K562 (cell line): ENCODE measurements at regions not wholly inside any gene's neighbourhood (a gene's known extent, or its start where the extent isn't known, plus 50 kb on each side); places are given as distances from the start of the nearest gene placed in this dataset.

ENCODE experiments used
- ATAC-seq: fragments of 200-7000 bp; cut with Tn5 transposase; 3 replicates; pipeline ENCODE4 v1.9.1; 2020; ENCODE audit warnings: moderate library complexity
- BruUV-seq: library from RNA; stranded (reverse); fragments of 400-500 nt; replicated peaks from 2 replicates; lab custom pipeline; 2021; lab: Mats Ljungman, UMichigan
- CTCF ChIA-PET: fragments of 300-600 bp; formaldehyde crosslinking; extraction: SDS; loops from one replicate; lab custom pipeline; 2021; ENCODE audit warnings: low intra/inter-chr PET ratio; lab: Yijun Ruan, JAX
- POLR2A ChIA-PET: fragments of 300-600, 350-650 bp; sonication (Branson Sonifier 250); formaldehyde crosslinking; extraction: SDS; loops from one replicate; lab custom pipeline; 2021; ENCODE audit warnings: antibody characterized with exemption, inconsistent platforms; lab: Yijun Ruan, JAX
- DNase-seq, 4 experiments: peaks; one replicate each; pipeline versions ENCODE4 v3.0.0 to v3.0.0-alpha.2; 2011 to 2018; ENCODE audit warnings: low spot score in 3 of 4, mixed read lengths in 3 of 4; ENCODE audit errors: extremely low read depth in 1 of 4
- FAIRE-seq: peaks from 2 replicates; lab custom pipeline; 2011; peaks lifted over from hg19 to GRCh38; lab: Jason Lieb, UNC
- H2AFZ ChIP-seq: 2 replicates; pipeline ENCODE4 v1.6.0; 2011; ENCODE audit warnings: low read depth, low read length, control low read depth, inconsistent platforms
- H3K27ac ChIP-seq: fragments of 200-600 bp; 3 replicates; pipeline ENCODE4 v1.8.0; 2011; ENCODE audit warnings: low read depth, mild to moderate bottlenecking, control low read depth, inconsistent platforms, low read length, moderate library complexity, mixed read lengths; ENCODE audit errors: extremely low read depth
- H3K27me3 ChIP-seq, 2 experiments: fragments of 300-600 bp in 1 of 2; 2 replicates in 1 of 2; 3 replicates in 1 of 2; pipeline versions ENCODE4 v1.6.0 to v1.8.0; 2011; ENCODE audit warnings: inconsistent platforms in 2 of 2, low read length in 2 of 2, mild to moderate bottlenecking in 1 of 2, mixed read lengths in 1 of 2, moderate library complexity in 1 of 2; ENCODE audit not compliant: control insufficient read depth in 2 of 2, insufficient read depth in 2 of 2
- H3K36me3 ChIP-seq: fragments of 300-600 bp; 3 replicates; pipeline ENCODE4 v1.8.0; 2011; ENCODE audit warnings: mild to moderate bottlenecking, low read length, inconsistent platforms; ENCODE audit not compliant: control insufficient read depth, insufficient read depth
- H3K4me1 ChIP-seq, 2 experiments: fragments of 200-600 bp in 1 of 2; replicated peaks in 1 of 2; 2 replicates in 1 of 2; 3 replicates in 1 of 2; pipeline versions ENCODE4 v1.5.1 to v1.8.0; 2011; ENCODE audit warnings: inconsistent platforms in 2 of 2, low read length in 2 of 2, mild to moderate bottlenecking in 1 of 2, mixed read lengths in 1 of 2, moderate library complexity in 1 of 2; ENCODE audit not compliant: control insufficient read depth in 2 of 2, insufficient read depth in 2 of 2
- H3K4me2 ChIP-seq: 2 replicates; pipeline ENCODE4 v1.6.1; 2011; ENCODE audit warnings: low read length, control low read depth, inconsistent platforms, mixed read lengths; ENCODE audit not compliant: insufficient read depth
- H3K4me3 ChIP-seq: fragments of 200-600 bp; sonication (generic), shearing (Covaris generic); 2 replicates; pipeline ENCODE4 v1.5.1; 2016; ENCODE audit warnings: control low read depth, inconsistent platforms
- H3K79me2 ChIP-seq: fragments of 200-600 bp; 3 replicates; pipeline ENCODE4 v1.8.0; 2011; ENCODE audit warnings: low read length, inconsistent platforms; ENCODE audit not compliant: control insufficient read depth, insufficient read depth
- H3K9ac ChIP-seq, 2 experiments: 2 replicates each; pipeline versions ENCODE4 v1.6.0 to v1.6.1; 2011; ENCODE audit warnings: low read depth in 2 of 2, low read length in 2 of 2, control low read depth in 1 of 2, inconsistent platforms in 1 of 2, mild to moderate bottlenecking in 1 of 2, mixed read lengths in 1 of 2; ENCODE audit not compliant: insufficient read depth in 1 of 2
- H3K9me1 ChIP-seq: one replicate; pipeline ENCODE4 v1.6.0; 2011; ENCODE audit warnings: inconsistent platforms, mild to moderate bottlenecking, low read length, moderate library complexity; ENCODE audit not compliant: control insufficient read depth, insufficient read depth
- H3K9me3 ChIP-seq: replicated peaks from 2 replicates; pipeline ENCODE4 v1.5.1; 2011; ENCODE audit warnings: low read depth, low read length, inconsistent platforms; ENCODE audit not compliant: control insufficient read depth, insufficient read depth
- H4K20me1 ChIP-seq: replicated peaks from 2 replicates; pipeline ENCODE4 v1.6.1; 2011; ENCODE audit warnings: low read length, inconsistent platforms, mixed read lengths; ENCODE audit not compliant: control insufficient read depth, insufficient read depth
- CC2D1A ChIP-seq: fragments of 450-650 bp; IDR thresholded peaks from 2 replicates; pipeline ENCODE4 v1.6.1; 2017; ENCODE audit warnings: mild to moderate bottlenecking
- EGR1 ChIP-seq: fragments of 450-650 bp; conservative IDR thresholded peaks from 2 replicates; pipeline ENCODE4 v1.6.1; 2017; ENCODE audit warnings: mild to moderate bottlenecking
- EP300 ChIP-seq: IDR thresholded peaks from 2 replicates; pipeline ENCODE4 v1.6.1; 2012; ENCODE audit warnings: low read length, improper control_type of control experiment
- HIVEP1 ChIP-seq: fragments of 250-450 bp; sonication (Bioruptor Pico); IDR thresholded peaks from 2 replicates; pipeline ENCODE4 v1.4.0; 2020; ENCODE audit warnings: mild to moderate bottlenecking
- MEIS2 ChIP-seq: fragments of 450-650 bp; IDR thresholded peaks from 2 replicates; pipeline ENCODE4 v1.6.1; 2014; ENCODE audit warnings: mild to moderate bottlenecking; ENCODE audit not compliant: partially characterized antibody
- POU5F1 ChIP-seq: fragments of 150-350 bp; IDR thresholded peaks from 2 replicates; pipeline ENCODE4 v1.6.1; 2014; ENCODE audit warnings: borderline replicate concordance, low read length, low read depth, mild to moderate bottlenecking; ENCODE audit not compliant: partially characterized antibody
- RAD51 ChIP-seq: fragments of 450-650 bp; IDR thresholded peaks from 2 replicates; pipeline ENCODE4 v1.7.1; 2016; ENCODE audit warnings: low read depth, mild to moderate bottlenecking, borderline replicate concordance
- RBBP5 ChIP-seq: fragments of 200-600 bp; sonication (generic); IDR thresholded peaks from 2 replicates; pipeline ENCODE4 v1.6.1; 2012; ENCODE audit warnings: borderline replicate concordance, mild to moderate bottlenecking, low read length, control low read depth, inconsistent platforms; ENCODE audit not compliant: insufficient read depth, poor library complexity, severe bottlenecking
- SRSF7 ChIP-seq: fragments of 200-400 bp; formaldehyde crosslinking; optimal IDR thresholded peaks from 2 replicates; pipeline ENCODE3; 2017; ENCODE audit warnings: mild to moderate bottlenecking, low read depth, low read length
- TEAD1 ChIP-seq, 2 experiments: fragments of 450-650 bp in 1 of 2; sonication (generic) in 1 of 2; formaldehyde crosslinking; IDR thresholded peaks; 2 replicates each; pipeline versions ENCODE4 v1.4.0 to v1.8.0; 2020 to 2022; ENCODE audit warnings: mild to moderate bottlenecking in 2 of 2, missing genetic modification reagents in 1 of 2
- ZFP36 ChIP-seq: fragments of 150-350 bp; IDR thresholded peaks from 2 replicates; pipeline ENCODE4 v1.6.1; 2018; ENCODE audit warnings: low read length, low read depth; ENCODE audit not compliant: partially characterized antibody
- ZNF134 ChIP-seq: fragments of 250-450 bp; sonication (Bioruptor Pico); conservative IDR thresholded peaks from 2 replicates; pipeline ENCODE4 v1.4.0; 2020
- ZZZ3 ChIP-seq: fragments of 450-650 bp; IDR thresholded peaks from 2 replicates; pipeline ENCODE4 v1.6.1; 2016; ENCODE audit warnings: antibody characterized with exemption, mild to moderate bottlenecking, moderate library complexity
- WGBS: fragments of 100-300 bp; shearing (Covaris generic); methylation state at CpG from one replicate; pipeline ENCODE4 v1.1.6; 2016; ENCODE audit warnings: low coverage, mixed read lengths; ENCODE audit not compliant: insufficient coverage; ENCODE audit errors: missing lambda C conversion rate; 5-methylcytosine and 5-hydroxymethylcytosine counted together
- in situ Hi-C: fragments of 300-500 bp; cut with MboI; formaldehyde crosslinking; loops from 4 replicates; pipeline ENCODE4 v1.15.0; 2018; ENCODE audit warnings: inconsistent platforms, mixed read lengths
- intact Hi-C: fragments of 100-400 bp; cut with micrococcal nuclease; formaldehyde crosslinking; loops from 2 replicates; pipeline ENCODE4 v1.14.2; 2022
- TF ChIP-seq, protein P1 (sequence below), 2 experiments: IDR thresholded peaks in 1 of 2; conservative IDR thresholded peaks in 1 of 2; 2 replicates each; pipeline ENCODE4 v1.6.1; 2016; ENCODE audit warnings: low read depth in 2 of 2, mild to moderate bottlenecking in 1 of 2, missing compliant biosample characterization in 1 of 2, missing genetic modification characterization in 1 of 2, moderate library complexity in 1 of 2
- TF ChIP-seq, protein P2 (sequence below): fragments of 450-650 bp; IDR thresholded peaks from 2 replicates; pipeline ENCODE4 v1.6.1; 2018; ENCODE audit warnings: mild to moderate bottlenecking, low read depth; ENCODE audit not compliant: partially characterized antibody
- TF ChIP-seq, protein P3 (sequence below): fragments of 450-650 bp; IDR thresholded peaks from 2 replicates; pipeline ENCODE4 v1.6.1; 2016

DNA sequence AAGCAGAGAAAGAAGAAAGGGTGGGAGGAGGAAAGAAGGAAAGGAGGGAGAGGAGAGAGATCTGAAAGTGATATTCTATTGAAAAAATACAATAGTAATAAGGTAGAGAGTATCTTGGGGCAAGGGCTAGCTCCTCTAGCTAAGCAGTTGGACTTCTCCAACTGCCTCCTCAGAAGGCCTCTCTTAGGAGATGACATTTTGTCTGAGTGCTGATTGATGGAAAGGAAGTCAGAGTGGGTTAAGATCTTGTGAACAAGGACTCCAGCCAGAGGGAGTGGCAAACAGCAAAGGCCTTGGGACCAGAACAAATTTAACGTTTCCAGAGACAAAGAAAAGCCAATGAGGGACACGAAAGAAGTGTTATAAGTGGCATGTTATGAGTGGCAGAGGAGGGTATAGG is 111.8 kb upstream of the TNFAIP3 start:
- no peaks in the 10 kb centered on the region for H3K9me1 ChIP-seq
- no peaks in the 10 kb centered on the region for H3K79me2 ChIP-seq
- BruUV-seq, result no TSS peak
- H4K20me1 ChIP-seq, result no peaks in the 10 kb centered on the region
- intact Hi-C loops (no loop called here), in situ Hi-C loops (no loop called here)
- FAIRE-seq, result no peak
- H3K27me3 ChIP-seq, result peaks cover 3 to 6% of the 10 kb centered on the region in 2 experiments; a peak in 2 of 5 replicates
- no peak overlapping the region for H3K9ac ChIP-seq
- H3K36me3 ChIP-seq, result no peaks in the 10 kb centered on the region
- CTCF ChIA-PET, result no interaction called here
- H2AFZ ChIP-seq, result no peak overlapping the region
- H3K27ac ChIP-seq, result no peak overlapping the region
- DNase-seq, result no peak
- no peak for ATAC-seq
- H3K4me1 ChIP-seq, result no peaks in the 10 kb centered on the region
- no peak overlapping the region for H3K4me3 ChIP-seq
- 3% methylated on average over 2 of the region's 2 CpGs for WGBS
- no peaks in the 10 kb centered on the region for H3K9me3 ChIP-seq
- H3K4me2 ChIP-seq, result no peak overlapping the region
- POLR2A ChIA-PET, result interaction anchor here (1.6 kb wide), 1 partner anchor 249 kb away, joined by 3 read pairs; no protein-coding TSS in a partner anchor
- TF ChIP-seq EGR1 (no peak), RBBP5 (no peak), CC2D1A (no peak), RAD51 (no peak), POU5F1 (no peak), TEAD1 (CRISPR knock-in tag; IDR thresholded peaks at IDR 0.05) (no peak), HIVEP1 (CRISPR knock-in tag) (no peak), ZNF134 (no peak), MEIS2 (peak; percentile 78), ZFP36 (no peak), ZZZ3 (no peak), EP300 (no peak), SRSF7 (no peak)
- TF ChIP-seq, protein P1, sequence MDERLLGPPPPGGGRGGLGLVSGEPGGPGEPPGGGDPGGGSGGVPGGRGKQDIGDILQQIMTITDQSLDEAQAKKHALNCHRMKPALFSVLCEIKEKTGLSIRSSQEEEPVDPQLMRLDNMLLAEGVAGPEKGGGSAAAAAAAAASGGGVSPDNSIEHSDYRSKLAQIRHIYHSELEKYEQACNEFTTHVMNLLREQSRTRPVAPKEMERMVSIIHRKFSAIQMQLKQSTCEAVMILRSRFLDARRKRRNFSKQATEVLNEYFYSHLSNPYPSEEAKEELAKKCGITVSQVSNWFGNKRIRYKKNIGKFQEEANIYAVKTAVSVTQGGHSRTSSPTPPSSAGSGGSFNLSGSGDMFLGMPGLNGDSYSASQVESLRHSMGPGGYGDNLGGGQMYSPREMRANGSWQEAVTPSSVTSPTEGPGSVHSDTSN (CRISPR knock-in tag; IDR thresholded peaks at IDR 0.05; ENCODE audit: low read depth), result no peak
- TF ChIP-seq, protein P1 (tag; conservative IDR thresholded peaks at IDR 0.05; ENCODE audit: low read depth), result peak; percentile 73
- TF ChIP-seq, protein P2, sequence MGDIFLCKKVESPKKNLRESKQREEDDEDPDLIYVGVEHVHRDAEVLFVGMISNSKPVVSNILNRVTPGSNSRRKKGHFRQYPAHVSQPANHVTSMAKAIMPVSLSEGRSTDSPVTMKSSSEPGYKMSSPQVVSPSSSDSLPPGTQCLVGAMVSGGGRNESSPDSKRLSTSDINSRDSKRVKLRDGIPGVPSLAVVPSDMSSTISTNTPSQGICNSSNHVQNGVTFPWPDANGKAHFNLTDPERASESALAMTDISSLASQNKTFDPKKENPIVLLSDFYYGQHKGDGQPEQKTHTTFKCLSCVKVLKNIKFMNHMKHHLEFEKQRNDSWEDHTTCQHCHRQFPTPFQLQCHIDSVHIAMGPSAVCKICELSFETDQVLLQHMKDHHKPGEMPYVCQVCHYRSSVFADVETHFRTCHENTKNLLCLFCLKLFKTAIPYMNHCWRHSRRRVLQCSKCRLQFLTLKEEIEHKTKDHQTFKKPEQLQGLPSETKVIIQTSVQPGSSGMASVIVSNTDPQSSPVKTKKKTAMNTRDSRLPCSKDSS, result no peak
- TF ChIP-seq, protein P3, sequence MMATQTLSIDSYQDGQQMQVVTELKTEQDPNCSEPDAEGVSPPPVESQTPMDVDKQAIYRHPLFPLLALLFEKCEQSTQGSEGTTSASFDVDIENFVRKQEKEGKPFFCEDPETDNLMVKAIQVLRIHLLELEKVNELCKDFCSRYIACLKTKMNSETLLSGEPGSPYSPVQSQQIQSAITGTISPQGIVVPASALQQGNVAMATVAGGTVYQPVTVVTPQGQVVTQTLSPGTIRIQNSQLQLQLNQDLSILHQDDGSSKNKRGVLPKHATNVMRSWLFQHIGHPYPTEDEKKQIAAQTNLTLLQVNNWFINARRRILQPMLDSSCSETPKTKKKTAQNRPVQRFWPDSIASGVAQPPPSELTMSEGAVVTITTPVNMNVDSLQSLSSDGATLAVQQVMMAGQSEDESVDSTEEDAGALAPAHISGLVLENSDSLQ, result peak; percentile 36; the same call in 1 of the 2 replicates
